ENCODE measurements at regions not wholly inside any gene's neighbourhood (a gene's known extent, or its start where the extent isn't known, plus 50 kb on each side); places are given as distances from the start of the nearest gene placed in this dataset.

DNA sequence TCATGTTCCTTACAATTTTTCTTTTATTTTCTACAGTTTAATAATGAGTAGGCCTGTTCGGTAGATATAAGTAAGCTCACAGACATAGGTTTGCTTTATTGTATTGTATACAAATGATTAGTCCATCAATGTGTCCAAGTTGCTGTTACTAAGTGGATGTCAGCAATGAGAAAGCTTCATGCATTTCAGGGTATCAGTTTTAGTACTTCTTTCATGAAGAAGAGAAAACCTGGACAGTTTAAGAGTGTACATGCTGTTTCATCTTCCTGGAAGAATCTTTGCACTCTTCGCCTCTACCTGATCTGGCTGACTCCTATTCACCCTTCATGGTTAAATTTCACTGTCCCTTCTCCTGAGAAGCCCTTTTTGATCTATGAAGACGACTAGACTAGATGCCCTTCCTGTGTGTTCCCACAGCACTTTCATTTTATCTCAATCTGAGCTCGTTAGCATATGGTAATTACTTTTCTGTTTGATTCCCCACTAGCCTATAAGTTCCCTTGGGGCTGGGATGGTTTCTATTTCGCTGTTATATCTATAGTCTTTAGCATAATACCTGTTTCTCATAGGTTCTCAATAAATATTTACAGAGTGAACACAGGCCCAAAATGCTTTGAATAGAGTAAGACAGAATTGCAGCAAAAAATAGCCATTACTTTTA lies 70.7 kb downstream of the CETN3 start:
- no peaks in the 10 kb centered on the region for H3K79me1 ChIP-seq (ENCODE audit: low read depth in 1 of 2, low read length in 2 of 2)
- dilution Hi-C loops (cut with HindIII; ENCODE audit: low sequenced_read_pairs, unreplicated experiment), result no loop called here
- H3K27me3 ChIP-seq (ENCODE audit: control insufficient read depth, insufficient read depth, low read length), result no peaks in the 10 kb centered on the region
- H3K36me3 ChIP-seq (ENCODE audit: control insufficient read depth, insufficient read depth, low read length), result no peaks in the 10 kb centered on the region
- ATAC-seq (ENCODE audit: low read depth), result no peak
- no peak overlapping the region for H3K4me3 ChIP-seq (ENCODE audit: insufficient read depth, low read depth, low read length)
- TF ChIP-seq RCOR1 (IDR thresholded peaks at IDR 0.05; ENCODE audit: insufficient replicate concordance, low read length), result no peak
- no peak for TF ChIP-seq FOS (IDR thresholded peaks at IDR 0.05; ENCODE audit: low read depth, low read length)
- TF ChIP-seq, protein P1, sequence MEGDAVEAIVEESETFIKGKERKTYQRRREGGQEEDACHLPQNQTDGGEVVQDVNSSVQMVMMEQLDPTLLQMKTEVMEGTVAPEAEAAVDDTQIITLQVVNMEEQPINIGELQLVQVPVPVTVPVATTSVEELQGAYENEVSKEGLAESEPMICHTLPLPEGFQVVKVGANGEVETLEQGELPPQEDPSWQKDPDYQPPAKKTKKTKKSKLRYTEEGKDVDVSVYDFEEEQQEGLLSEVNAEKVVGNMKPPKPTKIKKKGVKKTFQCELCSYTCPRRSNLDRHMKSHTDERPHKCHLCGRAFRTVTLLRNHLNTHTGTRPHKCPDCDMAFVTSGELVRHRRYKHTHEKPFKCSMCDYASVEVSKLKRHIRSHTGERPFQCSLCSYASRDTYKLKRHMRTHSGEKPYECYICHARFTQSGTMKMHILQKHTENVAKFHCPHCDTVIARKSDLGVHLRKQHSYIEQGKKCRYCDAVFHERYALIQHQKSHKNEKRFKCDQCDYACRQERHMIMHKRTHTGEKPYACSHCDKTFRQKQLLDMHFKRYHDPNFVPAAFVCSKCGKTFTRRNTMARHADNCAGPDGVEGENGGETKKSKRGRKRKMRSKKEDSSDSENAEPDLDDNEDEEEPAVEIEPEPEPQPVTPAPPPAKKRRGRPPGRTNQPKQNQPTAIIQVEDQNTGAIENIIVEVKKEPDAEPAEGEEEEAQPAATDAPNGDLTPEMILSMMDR (conservative IDR thresholded peaks at IDR 0.05; ENCODE audit: low read depth, low read length), result no peak
- no peak for TF ChIP-seq CHD1 (IDR thresholded peaks at IDR 0.05; ENCODE audit: low read depth, low read length)
- TF ChIP-seq CEBPB (IDR thresholded peaks at IDR 0.05; ENCODE audit: low read depth, low read length), result no peak
- no peak for TF ChIP-seq SMC3 (IDR thresholded peaks at IDR 0.05; ENCODE audit: low read depth, low read length)
- TF ChIP-seq, protein P2, sequence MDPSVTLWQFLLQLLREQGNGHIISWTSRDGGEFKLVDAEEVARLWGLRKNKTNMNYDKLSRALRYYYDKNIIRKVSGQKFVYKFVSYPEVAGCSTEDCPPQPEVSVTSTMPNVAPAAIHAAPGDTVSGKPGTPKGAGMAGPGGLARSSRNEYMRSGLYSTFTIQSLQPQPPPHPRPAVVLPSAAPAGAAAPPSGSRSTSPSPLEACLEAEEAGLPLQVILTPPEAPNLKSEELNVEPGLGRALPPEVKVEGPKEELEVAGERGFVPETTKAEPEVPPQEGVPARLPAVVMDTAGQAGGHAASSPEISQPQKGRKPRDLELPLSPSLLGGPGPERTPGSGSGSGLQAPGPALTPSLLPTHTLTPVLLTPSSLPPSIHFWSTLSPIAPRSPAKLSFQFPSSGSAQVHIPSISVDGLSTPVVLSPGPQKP (IDR thresholded peaks at IDR 0.05; ENCODE audit: borderline replicate concordance, low read depth, low read length), result no peak
- no peak for TF ChIP-seq RFX5 (IDR thresholded peaks at IDR 0.05; ENCODE audit: low read depth, low read length)
- no peak for TF ChIP-seq MXI1 (IDR thresholded peaks at IDR 0.05; ENCODE audit: borderline replicate concordance, low read depth, low read length)
- no peak for TF ChIP-seq MAZ (IDR thresholded peaks at IDR 0.05; ENCODE audit: borderline replicate concordance, low read depth, low read length)
- no peak for TF ChIP-seq RAD21 (IDR thresholded peaks at IDR 0.05; ENCODE audit: low read length)
- TF ChIP-seq BHLHE40 (IDR thresholded peaks at IDR 0.05; ENCODE audit: low read depth, low read length), result no peak
- TF ChIP-seq, protein P3, sequence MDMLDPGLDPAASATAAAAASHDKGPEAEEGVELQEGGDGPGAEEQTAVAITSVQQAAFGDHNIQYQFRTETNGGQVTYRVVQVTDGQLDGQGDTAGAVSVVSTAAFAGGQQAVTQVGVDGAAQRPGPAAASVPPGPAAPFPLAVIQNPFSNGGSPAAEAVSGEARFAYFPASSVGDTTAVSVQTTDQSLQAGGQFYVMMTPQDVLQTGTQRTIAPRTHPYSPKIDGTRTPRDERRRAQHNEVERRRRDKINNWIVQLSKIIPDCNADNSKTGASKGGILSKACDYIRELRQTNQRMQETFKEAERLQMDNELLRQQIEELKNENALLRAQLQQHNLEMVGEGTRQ (IDR thresholded peaks at IDR 0.05; ENCODE audit: low read depth, low read length), result no peak
- TF ChIP-seq MAFK (IDR thresholded peaks at IDR 0.05; ENCODE audit: low read depth, low read length), result no peak
- no peak for TF ChIP-seq NFE2L2 (IDR thresholded peaks at IDR 0.05; ENCODE audit: low read depth, low read length)
- no peak for TF ChIP-seq POLR2A (IDR thresholded peaks at IDR 0.05; ENCODE audit: low read depth, low read length)
- no peak overlapping the region for H2AK5ac ChIP-seq (ENCODE audit: low read depth, low read length)
- no peaks in the 10 kb centered on the region for H4K20me1 ChIP-seq (ENCODE audit: insufficient read depth, low read length)
- H2BK5ac ChIP-seq (ENCODE audit: low read depth, low read length, poor library complexity, severe bottlenecking), result no peak overlapping the region
- no peaks in the 10 kb centered on the region for H3K9me1 ChIP-seq (ENCODE audit: insufficient read depth, low read length)
- H2BK20ac ChIP-seq (ENCODE audit: low read depth, low read length), result no peak overlapping the region
- ChIA-PET CTCF (interaction anchor here (0.6 kb wide), 1 partner anchor 1651 kb away, joined by 3 read pairs; no protein-coding TSS in a partner anchor), POLR2A (ENCODE audit: unreplicated experiment) (no interaction called here)
- H4K8ac ChIP-seq (ENCODE audit: low read depth in 2 of 2, low read length in 2 of 2), result no peak overlapping the region
- no peaks in the 10 kb centered on the region for H3K4me1 ChIP-seq (ENCODE audit: control insufficient read depth, insufficient read depth, low read length)
- no TSS peak for BruUV-seq (replicated peaks)
- DNase-seq, result no peak
- H3K23ac ChIP-seq (ENCODE audit: low read depth, low read length), result no peak overlapping the region
- no peak overlapping the region for H4K5ac ChIP-seq (ENCODE audit: low read depth, low read length)
- H2BK15ac ChIP-seq (ENCODE audit: low read depth, low read length), result no peak overlapping the region
- H3K56ac ChIP-seq (ENCODE audit: extremely low read depth, insufficient read depth, low read length), result no peak overlapping the region
- H2AFZ ChIP-seq (replicated peaks; ENCODE audit: low read length, poor library complexity), result no peak overlapping the region
- no peaks in the 10 kb centered on the region for H3K9me3 ChIP-seq (ENCODE audit: control insufficient read depth, insufficient read depth, low read length)
- H3K18ac ChIP-seq (ENCODE audit: low read depth, low read length), result no peak overlapping the region
- H3K4me2 ChIP-seq (ENCODE audit: low read depth, low read length), result no peak overlapping the region
- in situ Hi-C loops (cut with MboI; ENCODE audit: low sequenced_read_pairs), result no loop called here
- no CpG with 5 or more reads among the region's 5 CpGs for WGBS, 2 experiments (ENCODE audit: extremely low coverage in 2 of 2, insufficient read length in 1 of 2)
- no peak overlapping the region for H3K9ac ChIP-seq (ENCODE audit: low read depth, low read length)
- H4K91ac ChIP-seq (ENCODE audit: insufficient read depth, low read depth, low read length), result no peak overlapping the region
- H3K14ac ChIP-seq (replicated peaks; ENCODE audit: low read depth, low read length), result no peak overlapping the region
- H2AK9ac ChIP-seq (replicated peaks; ENCODE audit: low read depth, low read length, poor library complexity), result no peak overlapping the region
- no peak overlapping the region for H3K27ac ChIP-seq (ENCODE audit: insufficient read depth, low read length)
- no peak overlapping the region for H2BK120ac ChIP-seq (ENCODE audit: low read depth, low read length)
- H3K4ac ChIP-seq (ENCODE audit: low read depth, low read length), result no peak overlapping the region
- intact Hi-C loops (cut with micrococcal nuclease), result no loop called here
